Fibroblast of mammary gland (primary cell): ENCODE measurements at regions not wholly inside any gene's neighbourhood (a gene's known extent, or its start where the extent isn't known, plus 50 kb on each side); places are given as distances from the start of the nearest gene placed in this dataset.

Source experiments
- DNase-seq: peaks from one replicate; pipeline ENCODE4 v3.0.0-alpha.2; 2010; ENCODE audit warnings: low read depth
- H3K4me3 ChIP-seq: 2 replicates; pipeline ENCODE4 v1.5.1; 2011; ENCODE audit warnings: low read depth, mild to moderate bottlenecking, low read length, moderate library complexity; ENCODE audit not compliant: control insufficient read depth
- TF ChIP-seq, protein P1 (sequence below): conservative IDR thresholded peaks from 2 replicates; pipeline ENCODE4 v1.5.1; 2011; ENCODE audit warnings: low read depth, low read length, inconsistent platforms; ENCODE audit not compliant: control insufficient read depth, insufficient read depth

- no peak for DNase-seq
- H3K4me3 ChIP-seq: no peak overlapping the region
- TF ChIP-seq, protein P1, sequence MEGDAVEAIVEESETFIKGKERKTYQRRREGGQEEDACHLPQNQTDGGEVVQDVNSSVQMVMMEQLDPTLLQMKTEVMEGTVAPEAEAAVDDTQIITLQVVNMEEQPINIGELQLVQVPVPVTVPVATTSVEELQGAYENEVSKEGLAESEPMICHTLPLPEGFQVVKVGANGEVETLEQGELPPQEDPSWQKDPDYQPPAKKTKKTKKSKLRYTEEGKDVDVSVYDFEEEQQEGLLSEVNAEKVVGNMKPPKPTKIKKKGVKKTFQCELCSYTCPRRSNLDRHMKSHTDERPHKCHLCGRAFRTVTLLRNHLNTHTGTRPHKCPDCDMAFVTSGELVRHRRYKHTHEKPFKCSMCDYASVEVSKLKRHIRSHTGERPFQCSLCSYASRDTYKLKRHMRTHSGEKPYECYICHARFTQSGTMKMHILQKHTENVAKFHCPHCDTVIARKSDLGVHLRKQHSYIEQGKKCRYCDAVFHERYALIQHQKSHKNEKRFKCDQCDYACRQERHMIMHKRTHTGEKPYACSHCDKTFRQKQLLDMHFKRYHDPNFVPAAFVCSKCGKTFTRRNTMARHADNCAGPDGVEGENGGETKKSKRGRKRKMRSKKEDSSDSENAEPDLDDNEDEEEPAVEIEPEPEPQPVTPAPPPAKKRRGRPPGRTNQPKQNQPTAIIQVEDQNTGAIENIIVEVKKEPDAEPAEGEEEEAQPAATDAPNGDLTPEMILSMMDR: no peak
Measured at GRCh38 chr2:183214680-183215079, 90.4 kb downstream of the NUP35 start.

DNA sequence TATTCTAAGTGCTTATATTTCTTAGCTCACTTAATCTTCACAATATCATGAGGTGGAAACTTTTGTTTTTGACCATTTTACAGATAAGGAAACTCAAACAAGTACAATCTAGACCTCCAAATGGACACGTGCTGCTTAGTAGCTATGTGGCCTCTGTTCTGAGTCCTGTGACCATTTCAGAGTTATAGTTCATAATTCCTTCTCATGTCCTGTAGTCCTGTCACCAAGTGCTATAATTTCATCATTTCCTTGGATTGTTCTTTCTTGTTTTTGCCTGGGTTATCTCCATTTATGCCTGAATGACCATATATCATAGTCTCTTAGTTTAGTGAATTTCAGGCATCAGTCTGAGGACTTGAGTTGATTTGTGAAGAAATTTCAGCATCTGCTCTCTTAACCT is 91.7 kb downstream of the NUP35 start:
- H3K4me3 ChIP-seq: no peak overlapping the region
- TF ChIP-seq, protein P1: no peak
- DNase-seq: no peak

DNA sequence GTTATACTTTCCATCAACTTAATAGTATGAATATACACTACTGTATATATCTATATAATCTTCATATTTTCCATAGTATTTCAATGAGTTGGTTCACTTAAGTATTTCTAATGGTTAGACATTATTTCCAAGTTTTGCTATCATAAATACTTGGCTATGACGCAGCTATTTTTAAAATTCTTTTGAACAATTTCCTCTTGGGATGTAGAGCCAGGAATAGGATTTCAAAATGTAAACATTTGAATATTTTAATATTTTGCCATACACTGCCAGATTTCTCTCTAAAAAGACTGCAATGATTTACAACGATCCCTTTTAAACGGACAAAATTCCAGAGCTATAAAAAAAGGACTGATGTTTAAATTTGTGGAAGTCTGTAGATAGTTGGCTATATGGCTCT is 95.6 kb downstream of the NUP35 start:
- H3K4me3 ChIP-seq: no peak overlapping the region
- no peak for DNase-seq
- TF ChIP-seq, protein P1: no peak

DNA sequence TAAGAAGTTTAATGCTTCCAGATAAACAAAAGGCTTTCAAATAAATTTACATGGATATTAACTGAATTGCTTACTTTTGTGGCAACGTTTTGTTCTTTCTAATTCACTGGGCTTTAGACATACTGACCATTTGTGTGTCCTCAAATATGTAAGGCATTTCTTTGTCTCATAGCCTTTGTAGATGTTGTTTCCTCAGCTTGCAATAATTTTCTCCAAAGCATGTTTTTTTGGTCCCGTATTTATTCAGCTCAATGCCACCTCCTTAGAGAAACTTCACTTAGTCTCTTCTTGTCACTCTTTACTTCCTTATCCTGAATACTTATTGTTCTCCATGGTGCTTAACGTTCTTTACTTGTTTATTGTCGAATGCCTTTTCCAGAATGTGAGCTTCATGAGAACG is 98.5 kb downstream of the NUP35 start:
- no peak overlapping the region for H3K4me3 ChIP-seq
- TF ChIP-seq, protein P1: no peak
- no peak for DNase-seq

DNA sequence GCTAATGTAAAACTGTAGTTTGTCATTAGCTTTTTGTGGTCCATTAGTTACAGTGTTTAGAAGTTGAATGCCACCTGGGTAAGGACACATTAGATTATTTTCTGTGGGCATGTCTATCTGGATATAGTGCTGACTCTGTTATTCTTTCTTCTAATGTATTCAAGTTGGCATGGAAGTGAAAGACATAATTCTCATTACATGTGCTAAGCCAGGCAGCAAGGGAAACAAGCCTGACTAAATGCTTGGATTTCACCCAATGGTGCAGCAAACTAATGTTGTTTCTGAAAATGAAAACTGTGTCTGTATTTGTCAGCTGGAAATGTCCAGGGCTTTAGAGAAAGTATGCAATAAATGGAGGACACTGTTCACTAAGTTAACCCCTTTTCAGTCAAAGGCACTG is 100.7 kb downstream of the NUP35 start:
- no peak overlapping the region for H3K4me3 ChIP-seq
- peak; percentile 29 for DNase-seq
- TF ChIP-seq, protein P1: no peak

- no peak for DNase-seq
- TF ChIP-seq, protein P1: no peak
- no peak overlapping the region for H3K4me3 ChIP-seq
Measured at GRCh38 chr2:183227176-183227575, 102.9 kb downstream of the NUP35 start.

DNA sequence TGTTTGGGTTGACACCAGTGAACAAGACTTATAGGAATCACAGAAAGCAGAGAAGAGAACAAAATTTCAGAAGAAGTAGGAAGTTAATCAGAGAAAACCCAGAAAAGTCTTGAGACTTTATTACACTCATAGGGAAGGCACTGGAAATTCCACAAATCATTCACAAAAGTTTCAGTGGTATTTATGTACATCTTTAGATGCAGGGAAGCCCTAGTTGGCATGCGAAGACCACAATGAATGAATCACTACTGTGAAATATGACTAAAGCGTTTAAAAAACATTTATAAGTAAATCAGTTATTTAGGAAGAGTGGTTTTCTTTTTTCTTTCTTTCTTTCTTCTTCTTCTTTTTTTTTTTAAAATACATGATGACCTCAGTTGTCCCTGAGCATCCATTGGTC is 105.1 kb downstream of the NUP35 start:
- DNase-seq: peak; percentile 56
- no peak overlapping the region for H3K4me3 ChIP-seq
- TF ChIP-seq, protein P1: no peak
